GM23338 (cell line): ENCODE measurements at regions not wholly inside any gene's neighbourhood (a gene's known extent, or its start where the extent isn't known, plus 50 kb on each side); places are given as distances from the start of the nearest gene placed in this dataset.

Experiments
- CREB1 ChIP-seq: fragments of 250-450 bp; sonication (Bioruptor Pico); IDR thresholded peaks from 2 replicates; pipeline ENCODE4 v1.5.0; 2020; ENCODE audit warnings: low read depth, mild to moderate bottlenecking, moderate library complexity
- EZH2 ChIP-seq: fragments of 200-600 bp; sonication (generic); IDR thresholded peaks from one replicate; pipeline ENCODE4 v1.8.0; 2017; ENCODE audit warnings: antibody characterized with exemption, mild to moderate bottlenecking, low read depth; ENCODE audit not compliant: unreplicated experiment
- EZH2phosphoT487 ChIP-seq: fragments of 200-600 bp; sonication (generic); IDR thresholded peaks from one replicate; pipeline ENCODE4 v1.8.1; 2018; ENCODE audit warnings: antibody characterized with exemption; ENCODE audit not compliant: unreplicated experiment
- JUNB ChIP-seq: IDR thresholded peaks from one replicate; pipeline ENCODE4 v1.6.1; 2016; ENCODE audit warnings: antibody characterized with exemption; ENCODE audit not compliant: unreplicated experiment
- NANOG ChIP-seq: IDR thresholded peaks from 2 replicates; pipeline ENCODE4 v1.6.1; 2016; ENCODE audit warnings: antibody characterized with exemption, borderline replicate concordance
- POLR2AphosphoS5 ChIP-seq: IDR thresholded peaks from 2 replicates; pipeline ENCODE4 v1.6.1; 2016; ENCODE audit warnings: antibody characterized with exemption, low read depth
- ZNF114 ChIP-seq: fragments of 250-450 bp; sonication (Bioruptor Pico); IDR thresholded peaks from 2 replicates; pipeline ENCODE4 v1.5.0; 2020; ENCODE audit warnings: mild to moderate bottlenecking, moderate library complexity
- TF ChIP-seq, protein P1 (sequence below), 2 experiments: fragments of 200-600 bp in 1 of 2; sonication (generic) in 1 of 2; conservative IDR thresholded peaks; 2 replicates each; pipeline versions ENCODE4 v1.5.1 to v1.6.1; 2016 to 2017; ENCODE audit warnings: antibody characterized with exemption in 2 of 2, low read depth in 2 of 2, mild to moderate bottlenecking in 2 of 2, moderate library complexity in 1 of 2

- TF ChIP-seq, protein P1, sequence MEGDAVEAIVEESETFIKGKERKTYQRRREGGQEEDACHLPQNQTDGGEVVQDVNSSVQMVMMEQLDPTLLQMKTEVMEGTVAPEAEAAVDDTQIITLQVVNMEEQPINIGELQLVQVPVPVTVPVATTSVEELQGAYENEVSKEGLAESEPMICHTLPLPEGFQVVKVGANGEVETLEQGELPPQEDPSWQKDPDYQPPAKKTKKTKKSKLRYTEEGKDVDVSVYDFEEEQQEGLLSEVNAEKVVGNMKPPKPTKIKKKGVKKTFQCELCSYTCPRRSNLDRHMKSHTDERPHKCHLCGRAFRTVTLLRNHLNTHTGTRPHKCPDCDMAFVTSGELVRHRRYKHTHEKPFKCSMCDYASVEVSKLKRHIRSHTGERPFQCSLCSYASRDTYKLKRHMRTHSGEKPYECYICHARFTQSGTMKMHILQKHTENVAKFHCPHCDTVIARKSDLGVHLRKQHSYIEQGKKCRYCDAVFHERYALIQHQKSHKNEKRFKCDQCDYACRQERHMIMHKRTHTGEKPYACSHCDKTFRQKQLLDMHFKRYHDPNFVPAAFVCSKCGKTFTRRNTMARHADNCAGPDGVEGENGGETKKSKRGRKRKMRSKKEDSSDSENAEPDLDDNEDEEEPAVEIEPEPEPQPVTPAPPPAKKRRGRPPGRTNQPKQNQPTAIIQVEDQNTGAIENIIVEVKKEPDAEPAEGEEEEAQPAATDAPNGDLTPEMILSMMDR (conservative IDR thresholded peaks at IDR 0.05; ENCODE audit: low read depth in 2 of 2), result no peak
- TF ChIP-seq NANOG (no peak), JUNB (no peak), POLR2AphosphoS5 (no peak), CREB1 (CRISPR knock-in tag) (no peak), EZH2 (no peak), EZH2phosphoT487 (no peak), ZNF114 (CRISPR knock-in tag) (no peak)
These were observed 595.4 kb upstream of the GHITM start for GRCh38 chr10:83543691-83544462.
